CD4-positive, alpha-beta T cell treated with Interleukin-6 for 4 hours (primary cell): ENCODE measurements at regions not wholly inside any gene's neighbourhood (a gene's known extent, or its start where the extent isn't known, plus 50 kb on each side); places are given as distances from the start of the nearest gene placed in this dataset.
A peak's percentile ranks its signal among the peaks of the same experiment; 100 is the strongest.

Experiments used
- DNase-seq: peaks from one replicate; pipeline ENCODE4 v3.0.0-alpha.2; 2020; ENCODE audit warnings: mixed read lengths

DNA sequence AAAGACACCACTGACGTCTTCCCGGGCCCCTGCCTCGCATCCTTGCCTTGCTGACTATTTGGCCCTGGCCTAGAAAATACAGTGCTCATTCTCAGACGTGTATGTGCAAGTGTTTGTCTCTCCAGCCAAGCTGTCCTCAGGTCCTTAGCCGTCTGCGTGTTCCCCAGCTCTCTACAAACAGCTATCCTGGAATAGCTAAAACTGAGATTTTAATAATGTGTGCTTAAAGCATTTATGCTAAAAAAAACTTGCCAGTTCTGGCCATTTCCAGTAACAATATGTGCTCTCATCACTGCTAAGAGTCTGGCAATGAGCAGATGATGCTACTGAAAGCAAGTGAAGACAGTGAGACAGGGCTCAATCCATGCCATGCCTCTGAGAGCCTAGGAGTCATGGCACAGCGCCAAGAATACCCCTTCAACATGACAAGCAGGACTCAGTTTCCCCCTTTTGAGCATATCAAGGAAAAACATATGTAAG is 55.7 kb downstream of the IRF2BP2 start:
- no peak for DNase-seq

GRCh38 chr1:234553240-234554188 is 56.5 kb downstream of the IRF2BP2 start:
- no peak for DNase-seq

- DNase-seq, result no peak
Observed at GRCh38 chr1:234551032-234551378, 59.0 kb downstream of the IRF2BP2 start.

DNA sequence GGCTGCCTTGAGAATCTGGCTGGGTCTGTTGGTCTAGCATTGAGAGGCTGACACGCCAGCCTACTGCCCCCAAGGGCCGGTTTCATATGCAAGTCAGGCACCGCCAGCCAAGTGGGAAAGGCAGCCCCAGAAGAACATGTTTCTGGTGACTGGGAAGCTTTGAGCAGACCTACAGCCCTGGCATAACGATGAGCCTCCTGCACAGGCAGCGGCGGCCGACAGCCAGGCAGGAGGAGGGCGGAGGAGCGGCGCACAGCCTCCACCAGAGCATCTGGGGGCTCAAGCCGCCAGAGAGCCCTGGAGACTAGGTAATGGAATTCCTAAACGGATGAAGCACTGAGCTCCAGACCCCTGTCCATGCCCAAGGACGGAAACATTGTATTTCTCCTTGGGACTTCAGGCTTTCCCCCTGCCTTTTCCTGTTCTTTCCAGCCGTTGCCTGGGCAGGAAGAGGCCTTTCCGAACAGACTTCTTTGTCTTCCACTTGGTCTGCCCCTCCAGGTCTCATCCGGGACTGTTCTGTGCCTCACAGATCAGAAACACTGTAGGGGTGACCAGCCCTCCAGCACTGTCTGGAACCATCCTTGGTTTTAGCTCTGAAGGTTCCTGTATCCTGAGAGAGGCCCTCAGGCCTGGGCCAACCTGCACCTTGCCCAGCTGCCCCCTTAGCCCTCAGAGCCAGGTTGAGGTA is 59.5 kb downstream of the IRF2BP2 start:
- no peak for DNase-seq

- DNase-seq, result no peak
Observed at GRCh38 chr1:234549447-234550021, 60.4 kb downstream of the IRF2BP2 start.

DNA sequence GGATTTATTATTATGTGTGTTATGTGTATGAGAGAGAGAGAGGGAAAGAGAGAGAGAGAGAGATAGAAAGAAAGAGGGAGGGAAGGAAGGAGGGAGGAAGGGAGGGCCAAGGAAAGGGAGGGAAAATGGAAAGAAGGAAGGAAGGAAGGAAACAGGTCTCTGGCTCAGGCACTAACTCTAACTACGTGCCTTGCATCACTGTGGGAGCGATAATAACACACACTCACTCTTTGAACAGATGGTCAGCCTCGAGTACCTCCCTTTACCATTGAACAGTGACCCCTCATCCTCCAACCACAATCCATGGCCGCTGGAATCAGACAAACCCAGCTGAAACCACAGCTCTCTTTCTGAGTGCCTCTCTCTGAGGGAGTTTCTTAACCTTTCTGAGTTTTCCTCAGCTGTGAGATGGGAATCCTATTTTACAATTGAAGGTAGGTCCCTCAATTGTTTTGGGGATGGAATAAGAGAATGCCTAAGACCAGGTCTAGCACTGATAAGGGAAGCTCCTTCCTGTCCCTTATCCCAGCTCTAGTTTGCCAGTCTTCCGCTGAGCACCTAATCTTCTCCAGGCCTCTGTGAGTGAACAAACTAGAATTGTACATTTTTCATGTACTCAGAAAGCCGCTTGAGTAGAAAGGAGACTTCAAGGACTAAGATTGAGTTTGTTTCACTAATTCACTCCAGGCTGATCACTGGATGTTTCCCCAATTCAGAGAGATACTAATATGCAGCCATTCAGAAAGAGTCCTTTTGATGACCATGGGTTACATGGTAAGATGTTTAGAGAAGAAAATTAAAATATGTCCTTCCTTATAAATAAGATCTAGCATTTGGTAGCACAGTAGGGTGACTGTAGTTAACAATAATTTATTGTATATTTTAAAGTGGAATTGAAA is 62.8 kb downstream of the IRF2BP2 start:
- no peak for DNase-seq

GRCh38 chr1:234546387-234546704 is 63.6 kb downstream of the IRF2BP2 start:
- no peak for DNase-seq

GRCh38 chr1:234545517-234546386 is 64.2 kb downstream of the IRF2BP2 start:
- no peak for DNase-seq

DNA sequence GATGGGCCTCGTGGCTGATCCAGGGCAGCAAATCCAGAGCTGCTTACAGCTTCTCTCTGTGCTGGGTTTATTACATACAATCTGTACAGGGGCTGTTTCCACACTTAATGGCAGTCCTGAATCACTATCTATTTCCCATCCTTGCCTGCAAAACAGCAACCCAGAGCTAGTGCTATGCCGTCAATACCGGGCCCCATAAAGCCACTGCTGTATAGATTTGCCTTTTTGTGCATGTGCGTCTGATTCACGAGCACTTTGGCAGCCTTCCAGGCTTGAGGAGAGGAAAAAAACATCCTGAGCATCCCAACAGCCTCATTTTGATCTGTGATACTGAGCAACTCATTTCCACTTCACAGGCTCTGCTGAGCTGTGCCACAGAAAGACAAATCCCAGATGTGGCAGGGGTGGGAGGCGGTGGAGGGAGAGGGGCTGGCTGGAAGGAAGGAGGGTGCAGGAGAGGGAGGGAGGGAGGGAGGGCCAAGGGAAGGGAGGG is 65.2 kb upstream of the TARBP1 start:
- DNase-seq, result peak; percentile 80

- no peak for DNase-seq
Observed at GRCh38 chr1:234543442-234544086, 64.6 kb upstream of the TARBP1 start.

- no peak for DNase-seq
Observed at GRCh38 chr1:234542211-234542850, 63.4 kb upstream of the TARBP1 start.

GRCh38 chr1:234541286-234541975 is 62.5 kb upstream of the TARBP1 start:
- no peak for DNase-seq

GRCh38 chr1:234540404-234540762 is 61.4 kb upstream of the TARBP1 start:
- no peak for DNase-seq

DNA sequence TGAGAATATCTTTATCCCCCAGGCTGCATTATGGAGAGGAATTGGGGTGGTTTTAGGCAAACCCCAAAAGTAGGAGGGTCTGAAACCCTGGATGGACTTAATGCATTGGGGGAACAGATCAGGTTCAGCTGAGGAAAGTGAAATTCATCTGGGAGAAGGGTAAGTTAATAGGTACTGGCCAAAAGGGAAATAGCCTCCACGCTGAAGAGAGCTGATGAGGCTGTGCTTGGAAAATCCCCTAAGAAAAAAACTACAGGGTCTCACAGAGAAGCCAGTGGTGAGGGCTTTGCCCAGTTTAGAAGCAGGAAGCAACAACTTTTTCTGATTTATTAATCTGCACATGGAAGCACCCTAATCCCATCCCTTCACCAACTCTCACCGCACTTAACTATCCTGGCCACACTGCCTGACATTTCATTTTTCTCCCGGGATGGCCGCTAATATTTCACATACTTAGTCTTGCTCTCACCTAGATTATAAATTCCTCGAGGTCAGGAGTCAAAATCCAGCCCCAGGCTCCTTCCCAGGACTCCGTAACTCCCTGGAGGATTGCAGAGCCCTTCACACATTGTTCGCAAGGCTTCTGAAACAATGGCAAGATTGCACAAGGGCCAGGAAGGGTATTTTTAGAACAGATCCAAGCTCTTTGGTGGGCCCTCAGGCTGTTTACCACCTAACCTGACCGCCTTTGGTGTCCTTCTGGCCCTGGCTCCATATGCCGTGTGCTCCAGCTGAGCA is 60.9 kb upstream of the TARBP1 start:
- DNase-seq, result no peak

- DNase-seq, result no peak
Observed at GRCh38 chr1:234538930-234539649, 60.1 kb upstream of the TARBP1 start.

GRCh38 chr1:234538062-234538731 is 59.2 kb upstream of the TARBP1 start:
- DNase-seq, result no peak

GRCh38 chr1:234537236-234537635 is 58.3 kb upstream of the TARBP1 start:
- no peak for DNase-seq

GRCh38 chr1:234536741-234537140 is 57.8 kb upstream of the TARBP1 start:
- no peak for DNase-seq
